WTC11 (cell line): ENCODE measurements at regions not wholly inside any gene's neighbourhood (a gene's known extent, or its start where the extent isn't known, plus 50 kb on each side); places are given as distances from the start of the nearest gene placed in this dataset.

ENCODE experiments used
- CREB1 ChIP-seq: sonication (generic); formaldehyde crosslinking; IDR thresholded peaks from 2 replicates; pipeline ENCODE4 v1.8.0; 2023; ENCODE audit warnings: mild to moderate bottlenecking, missing genetic modification reagents
- CREM ChIP-seq: sonication (generic); formaldehyde crosslinking; IDR thresholded peaks from 2 replicates; pipeline ENCODE4 v1.8.1; 2022; ENCODE audit warnings: mild to moderate bottlenecking, missing genetic modification reagents, moderate library complexity
- CTCF ChIP-seq: fragments of 200-600 bp; IDR thresholded peaks from 2 replicates; pipeline ENCODE4 v1.8.0; 2022; ENCODE audit warnings: antibody characterized with exemption
- E2F1 ChIP-seq: sonication (generic); formaldehyde crosslinking; IDR thresholded peaks from 2 replicates; pipeline ENCODE4 v1.8.0; 2022; ENCODE audit warnings: mild to moderate bottlenecking, missing genetic modification reagents
- FOXP4 ChIP-seq: sonication (generic); formaldehyde crosslinking; IDR thresholded peaks from 2 replicates; pipeline ENCODE4 v1.8.0; 2022; ENCODE audit warnings: mild to moderate bottlenecking, missing genetic modification reagents
- GABPB1 ChIP-seq: sonication (generic); formaldehyde crosslinking; IDR thresholded peaks from 2 replicates; pipeline ENCODE4 v1.8.1; 2023; ENCODE audit warnings: mild to moderate bottlenecking, missing genetic modification reagents
- HMGA2 ChIP-seq: fragments of 250-450 bp; sonication (Bioruptor Pico); IDR thresholded peaks from 2 replicates; pipeline ENCODE4 v1.4.0; 2021; ENCODE audit warnings: mild to moderate bottlenecking, moderate library complexity
- MAX ChIP-seq: sonication (generic); formaldehyde crosslinking; IDR thresholded peaks from 2 replicates; pipeline ENCODE4 v1.8.0; 2022; ENCODE audit warnings: mild to moderate bottlenecking, missing genetic modification reagents
- MLX ChIP-seq: sonication (generic); formaldehyde crosslinking; IDR thresholded peaks from 2 replicates; pipeline ENCODE4 v1.8.1; 2023; ENCODE audit warnings: mild to moderate bottlenecking, missing genetic modification reagents, moderate library complexity
- NFATC4 ChIP-seq: fragments of 250-450 bp; sonication (Bioruptor Pico); IDR thresholded peaks from 2 replicates; pipeline ENCODE4 v1.9.0; 2021; ENCODE audit warnings: mild to moderate bottlenecking
- NFE2L1 ChIP-seq: sonication (generic); formaldehyde crosslinking; IDR thresholded peaks from 2 replicates; pipeline ENCODE4 v1.8.1; 2023; ENCODE audit warnings: missing genetic modification reagents
- SMAD4 ChIP-seq: sonication (generic); formaldehyde crosslinking; IDR thresholded peaks from 2 replicates; pipeline ENCODE4 v1.8.0; 2022; ENCODE audit warnings: mild to moderate bottlenecking, missing genetic modification reagents
- SP1 ChIP-seq: sonication (generic); formaldehyde crosslinking; conservative IDR thresholded peaks from 2 replicates; pipeline ENCODE4 v1.8.1; 2022; ENCODE audit warnings: missing genetic modification reagents

GRCh38 chr18:77470569-77471413 is 221.1 kb downstream of the GALR1 start:
- no peak for TF ChIP-seq SMAD4 (CRISPR knock-in tag)
- TF ChIP-seq CTCF, result no peak
- no peak for TF ChIP-seq HMGA2 (CRISPR knock-in tag)
- TF ChIP-seq GABPB1 (CRISPR knock-in tag), result no peak
- TF ChIP-seq CREM (CRISPR knock-in tag), result no peak
- TF ChIP-seq FOXP4 (CRISPR knock-in tag), result no peak
- TF ChIP-seq SP1 (CRISPR knock-in tag), result no peak
- TF ChIP-seq E2F1, result no peak
- no peak for TF ChIP-seq MLX (CRISPR knock-in tag)
- TF ChIP-seq NFE2L1 (CRISPR knock-in tag), result no peak
- TF ChIP-seq MAX (CRISPR knock-in tag), result no peak
- TF ChIP-seq NFATC4 (CRISPR knock-in tag), result no peak
- no peak for TF ChIP-seq CREB1 (CRISPR knock-in tag)
